ENCODE measurements at regions not wholly inside any gene's neighbourhood (a gene's known extent, or its start where the extent isn't known, plus 50 kb on each side); places are given as distances from the start of the nearest gene placed in this dataset.

DNA sequence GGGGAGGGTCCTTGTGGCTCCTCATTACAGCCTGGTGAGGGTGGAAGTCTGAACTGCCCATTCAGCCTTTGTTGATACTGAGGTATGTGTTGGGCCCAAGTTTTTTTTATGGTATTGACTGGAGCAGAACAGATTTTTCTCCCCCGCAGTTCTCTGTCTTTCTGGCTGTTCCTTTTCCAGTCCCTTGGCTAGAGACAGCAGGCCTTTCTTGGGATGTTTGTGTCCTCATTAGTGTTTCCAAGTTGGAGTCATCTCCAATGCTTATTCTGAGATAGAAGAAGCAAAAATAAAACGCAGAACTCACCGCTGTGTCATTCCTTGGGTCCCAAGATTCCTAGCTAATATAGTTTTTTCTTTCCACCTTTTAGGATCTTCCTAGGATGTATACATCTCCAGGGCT is 193.3 kb downstream of the RAMP3 start:
- no peak for DNase-seq (ENCODE audit: low read depth)

DNA sequence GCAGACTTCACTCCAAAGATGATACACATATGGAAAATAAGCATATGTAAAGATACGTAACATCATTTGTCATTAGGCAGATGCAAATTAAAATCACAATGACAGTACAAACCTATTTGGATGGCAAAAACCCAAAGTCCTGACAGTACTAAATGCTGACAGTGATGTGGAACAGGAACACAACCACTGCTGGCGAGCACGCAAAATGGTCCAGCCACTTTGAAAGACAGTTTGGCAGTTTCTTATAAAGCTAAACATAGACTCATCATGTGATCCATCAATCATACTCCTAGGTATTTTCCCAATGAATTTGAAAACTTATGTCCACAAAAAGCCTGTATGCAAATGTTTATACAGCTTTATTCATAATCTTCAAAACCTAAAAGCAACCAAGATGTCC is 200.7 kb downstream of the RAMP3 start:
- no peak for DNase-seq (ENCODE audit: low read depth)

DNA sequence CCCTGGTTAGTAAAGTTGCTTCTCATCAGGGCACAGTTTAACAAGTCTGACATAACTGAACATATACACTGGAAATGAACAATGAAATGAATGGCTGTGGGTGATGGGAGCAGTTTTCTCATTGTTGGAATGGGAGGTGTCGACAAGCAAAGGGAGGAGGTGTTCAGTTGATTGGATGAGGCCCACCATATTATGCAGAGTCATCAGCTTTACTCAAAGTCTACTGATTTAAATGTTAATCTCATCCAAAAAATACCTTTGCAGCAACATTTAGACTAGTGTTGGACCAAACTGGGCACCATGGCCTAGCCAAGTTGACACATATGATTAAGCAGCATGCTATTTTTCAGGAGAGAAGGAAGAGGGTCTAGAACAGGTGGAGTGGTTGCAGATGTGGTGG is 201.7 kb downstream of the RAMP3 start:
- DNase-seq (ENCODE audit: low read depth) = no peak

DNA sequence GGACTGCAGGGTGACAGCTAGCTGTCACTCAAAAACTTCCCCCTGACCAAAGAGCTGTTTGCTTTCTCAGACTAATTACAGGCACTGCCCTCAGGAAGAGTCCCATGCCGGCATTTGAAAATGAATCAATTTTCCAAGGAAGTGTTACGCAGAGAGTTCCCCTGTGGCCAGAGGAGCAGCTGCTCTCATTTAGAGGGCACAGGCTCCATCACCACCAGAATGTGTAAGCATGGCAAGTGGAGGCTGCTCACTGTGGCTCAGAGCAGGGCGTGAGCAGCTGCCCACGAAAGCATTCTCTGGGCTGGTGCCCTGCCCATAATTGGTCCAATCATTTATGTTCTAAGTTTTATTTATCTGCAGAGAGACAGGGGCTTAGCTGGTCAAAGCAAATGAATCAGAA is 202.2 kb downstream of the RAMP3 start:
- DNase-seq (ENCODE audit: low read depth) = no peak

DNA sequence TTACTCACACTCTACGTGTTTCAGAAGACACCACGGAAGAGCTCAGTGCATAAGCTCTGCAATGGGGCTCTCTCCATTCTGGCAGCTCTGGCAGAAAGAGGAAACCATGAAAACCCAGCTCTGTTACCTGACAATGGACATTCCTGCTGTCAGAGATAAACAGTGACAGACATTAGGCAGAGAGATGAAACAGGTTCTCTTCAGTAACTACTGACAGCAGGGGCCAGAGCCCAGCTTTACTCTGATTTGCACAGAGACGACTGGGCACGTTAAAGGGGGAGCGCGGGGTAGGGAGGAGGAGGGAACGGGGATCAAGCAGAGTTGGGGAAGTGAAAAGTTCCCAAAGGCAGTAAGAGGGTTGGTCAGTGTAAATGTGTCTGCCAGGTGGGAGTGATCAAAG is 206.1 kb downstream of the RAMP3 start:
- no peak for DNase-seq (ENCODE audit: low read depth)

DNA sequence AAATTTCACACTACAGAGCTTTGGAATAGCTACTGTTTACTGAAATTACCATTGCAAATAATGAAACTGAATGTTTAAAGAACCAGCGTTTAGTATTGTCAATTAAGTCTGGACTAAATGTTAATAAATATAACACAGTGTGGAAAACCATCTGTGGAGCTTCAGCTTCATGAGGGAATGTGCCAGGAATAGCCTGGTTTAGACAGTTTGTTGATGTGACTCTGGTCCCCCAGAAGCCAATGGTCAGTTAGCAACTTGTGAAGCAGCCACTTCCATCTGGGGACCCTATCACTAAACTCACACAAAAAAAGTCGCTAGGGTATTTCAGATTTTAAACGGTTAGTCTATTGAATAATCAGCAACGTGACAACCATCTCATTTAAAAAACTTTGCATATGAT is 207.8 kb downstream of the RAMP3 start:
- DNase-seq (ENCODE audit: low read depth) = no peak

DNA sequence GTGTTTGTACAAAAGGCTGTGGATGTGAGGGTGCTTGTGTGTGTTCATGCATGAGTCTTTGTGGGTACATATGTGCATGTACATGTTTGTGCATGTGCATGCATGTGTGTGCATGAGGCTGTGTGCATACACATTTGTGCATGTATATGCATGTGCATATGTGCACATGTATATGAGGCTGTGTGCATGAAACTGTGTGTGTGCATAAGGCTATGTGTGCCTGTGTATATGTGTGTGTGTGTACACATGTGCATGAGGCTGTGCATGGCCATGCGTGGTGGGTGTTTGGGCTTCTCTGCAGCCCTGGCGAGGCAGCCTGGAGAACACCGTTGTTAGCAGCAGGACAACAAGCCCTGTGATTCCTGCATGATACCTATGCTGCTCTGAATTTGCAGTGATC is 207.7 kb upstream of the ADCY1 start:
- no peak for DNase-seq (ENCODE audit: low read depth)

DNA sequence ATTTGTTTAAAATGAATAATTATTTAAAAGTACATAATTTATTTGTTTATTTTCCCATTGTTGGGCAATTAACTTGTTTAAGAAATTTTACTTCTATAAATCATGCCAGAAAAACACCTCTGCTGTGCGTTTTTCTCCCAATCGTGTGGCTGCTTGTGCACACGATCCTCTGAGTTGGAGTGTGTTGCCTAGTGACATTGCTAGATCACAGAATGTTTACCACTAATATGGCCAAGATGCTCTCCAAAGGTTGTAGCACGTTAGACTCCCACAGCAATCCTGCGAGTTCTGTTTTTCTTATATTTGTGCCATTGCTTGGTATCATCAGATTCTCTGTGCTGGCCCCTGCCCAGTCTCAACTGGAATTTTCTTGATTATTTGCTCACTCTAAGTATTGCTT is 207.1 kb upstream of the ADCY1 start:
- no peak for DNase-seq (ENCODE audit: low read depth)

DNA sequence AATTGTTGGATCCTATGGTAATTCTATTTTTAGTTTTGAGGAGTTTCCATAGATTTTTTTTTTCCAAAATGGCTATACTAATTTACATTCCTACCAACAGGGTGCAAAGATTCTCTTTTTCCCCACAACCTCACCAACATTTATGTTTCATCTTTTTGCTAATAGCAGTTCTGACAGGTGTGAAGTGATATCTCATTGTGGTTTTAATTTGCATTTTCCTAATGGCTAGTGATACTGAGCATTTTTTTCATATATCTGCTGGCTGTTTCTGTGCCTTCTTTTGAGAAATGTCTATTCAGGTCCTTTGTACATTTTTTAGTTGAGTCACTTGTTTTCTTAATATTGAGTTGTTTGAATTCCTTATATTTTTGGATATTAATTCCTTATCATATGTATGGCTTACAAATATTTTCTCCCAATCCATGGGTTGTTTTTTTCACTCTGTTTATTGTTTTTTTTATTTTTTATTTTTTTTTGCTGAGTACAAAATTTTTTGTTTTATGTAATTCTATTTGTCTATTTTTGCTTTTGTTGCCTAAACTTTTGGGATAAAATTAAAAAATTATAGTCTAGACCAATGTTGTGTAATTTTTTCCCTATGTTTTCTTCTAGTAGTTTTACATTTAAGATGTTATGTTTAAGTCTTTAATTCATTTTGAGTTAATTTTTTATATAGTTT is 205.9 kb upstream of the ADCY1 start:
- no peak for DNase-seq (ENCODE audit: low read depth)

DNA sequence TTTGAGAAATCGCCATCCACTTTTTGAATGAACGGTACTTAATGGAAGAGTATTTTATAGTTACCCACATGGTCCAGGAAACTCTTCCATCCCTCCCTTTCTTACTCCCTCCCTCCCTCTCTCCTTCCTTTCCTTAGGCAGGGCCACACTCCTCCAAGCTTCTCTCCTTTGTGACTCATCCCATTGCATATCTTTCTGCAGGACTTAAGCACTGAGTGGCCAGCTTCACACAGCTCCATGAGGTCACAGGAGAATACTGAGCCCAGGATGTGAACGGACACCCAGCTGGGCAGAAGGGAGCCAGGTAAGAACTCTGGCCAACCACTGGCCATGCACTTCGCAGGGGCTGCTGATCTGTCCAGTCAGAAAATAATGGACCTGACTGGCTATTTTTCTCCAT is 189.7 kb upstream of the ADCY1 start:
- no peak for DNase-seq (ENCODE audit: low read depth)

DNA sequence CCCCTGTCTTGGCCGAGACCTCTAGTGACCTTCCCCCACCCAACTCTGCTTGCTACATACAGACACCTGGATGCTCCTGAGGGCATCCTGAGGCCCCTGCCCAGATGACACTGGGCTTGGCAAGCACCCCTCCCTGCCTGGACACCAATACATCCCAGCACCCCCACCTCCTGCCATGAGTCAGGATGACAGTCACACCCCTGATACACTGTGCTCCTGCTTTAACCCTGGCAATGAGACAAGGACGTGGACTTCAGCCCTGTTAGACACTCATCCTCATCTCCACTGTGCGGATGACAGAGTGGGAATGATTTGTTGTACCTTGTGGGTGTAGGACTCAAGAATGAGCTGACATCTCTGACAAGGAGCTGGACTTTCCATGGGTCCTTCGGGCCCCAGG is 186.3 kb upstream of the ADCY1 start:
- DNase-seq (ENCODE audit: low read depth) = no peak

DNA sequence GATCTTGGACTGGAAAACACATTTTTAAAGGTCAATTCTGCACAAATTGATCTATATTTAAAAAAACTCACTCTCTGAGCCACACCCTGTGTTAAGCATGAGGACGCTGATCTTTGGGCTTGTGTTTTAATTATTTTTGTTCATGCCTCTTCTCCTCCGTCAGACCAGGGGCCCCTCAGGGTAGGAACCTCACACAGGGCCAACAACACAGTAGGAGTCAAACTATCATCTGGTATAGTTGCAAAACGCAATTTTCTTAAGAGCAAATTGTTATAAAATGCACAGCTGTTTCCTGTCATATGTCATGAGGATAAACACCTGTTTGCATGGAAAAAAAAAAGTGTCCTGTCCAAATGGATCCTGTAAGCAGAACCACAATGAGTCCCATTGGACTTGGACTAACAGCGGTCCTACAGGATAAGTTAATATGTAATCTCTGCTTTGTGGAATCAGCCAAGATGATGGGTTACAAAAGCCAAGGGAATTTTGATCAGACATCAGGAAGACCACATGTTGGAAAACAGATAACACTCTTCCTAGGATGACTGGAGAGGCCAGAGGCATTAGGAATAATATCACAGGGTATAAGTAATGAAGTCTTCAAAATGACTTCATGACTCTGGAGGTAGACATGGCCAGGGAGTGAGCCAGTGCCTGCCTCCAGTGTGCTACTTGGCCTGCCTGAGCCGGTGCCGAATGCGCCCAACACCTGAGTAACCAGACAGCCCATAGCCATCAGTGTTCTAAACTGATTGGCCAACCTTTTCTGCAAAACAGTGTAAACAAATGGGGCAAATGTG is 184.9 kb upstream of the ADCY1 start:
- DNase-seq (ENCODE audit: low read depth) = no peak

DNA sequence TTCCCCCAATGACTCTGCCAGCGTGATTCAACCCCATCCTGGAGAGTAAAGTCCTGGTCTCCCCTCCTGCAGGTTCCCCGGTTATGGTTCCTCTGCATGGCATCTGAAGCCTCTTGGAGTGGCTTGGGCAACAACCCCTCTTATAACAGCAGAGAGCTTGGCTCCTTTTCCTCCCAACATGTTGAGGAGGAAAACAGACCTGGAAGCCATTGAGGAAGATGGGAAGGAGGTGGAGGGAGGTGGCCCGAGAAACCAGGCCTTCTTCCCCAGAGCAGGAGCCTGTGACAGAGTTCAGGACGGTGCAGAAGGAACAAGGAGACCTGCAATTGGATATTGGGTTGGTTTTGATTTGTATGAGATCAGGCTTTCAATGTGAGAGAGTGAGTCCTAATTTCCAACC is 184.0 kb upstream of the ADCY1 start:
- no peak for DNase-seq (ENCODE audit: low read depth)

DNA sequence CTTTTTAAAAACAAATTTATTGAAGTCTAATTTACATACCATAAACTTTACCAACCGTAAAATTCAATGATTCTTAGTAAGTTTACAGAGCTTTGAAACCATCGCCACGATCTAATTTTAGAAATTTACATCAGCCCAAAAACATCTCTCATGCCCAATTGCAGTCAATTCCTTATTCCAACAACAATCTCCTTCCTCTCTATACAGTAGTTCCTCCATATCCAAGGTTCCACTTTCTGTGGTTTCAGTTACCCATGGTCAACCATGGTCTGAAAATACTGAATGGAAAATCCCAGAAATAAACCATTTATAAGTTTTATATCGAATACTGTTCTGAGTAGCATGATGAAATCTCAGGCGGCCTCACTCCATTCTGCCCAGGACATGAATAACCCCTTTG is 183.4 kb upstream of the ADCY1 start:
- DNase-seq (ENCODE audit: low read depth) = no peak

DNA sequence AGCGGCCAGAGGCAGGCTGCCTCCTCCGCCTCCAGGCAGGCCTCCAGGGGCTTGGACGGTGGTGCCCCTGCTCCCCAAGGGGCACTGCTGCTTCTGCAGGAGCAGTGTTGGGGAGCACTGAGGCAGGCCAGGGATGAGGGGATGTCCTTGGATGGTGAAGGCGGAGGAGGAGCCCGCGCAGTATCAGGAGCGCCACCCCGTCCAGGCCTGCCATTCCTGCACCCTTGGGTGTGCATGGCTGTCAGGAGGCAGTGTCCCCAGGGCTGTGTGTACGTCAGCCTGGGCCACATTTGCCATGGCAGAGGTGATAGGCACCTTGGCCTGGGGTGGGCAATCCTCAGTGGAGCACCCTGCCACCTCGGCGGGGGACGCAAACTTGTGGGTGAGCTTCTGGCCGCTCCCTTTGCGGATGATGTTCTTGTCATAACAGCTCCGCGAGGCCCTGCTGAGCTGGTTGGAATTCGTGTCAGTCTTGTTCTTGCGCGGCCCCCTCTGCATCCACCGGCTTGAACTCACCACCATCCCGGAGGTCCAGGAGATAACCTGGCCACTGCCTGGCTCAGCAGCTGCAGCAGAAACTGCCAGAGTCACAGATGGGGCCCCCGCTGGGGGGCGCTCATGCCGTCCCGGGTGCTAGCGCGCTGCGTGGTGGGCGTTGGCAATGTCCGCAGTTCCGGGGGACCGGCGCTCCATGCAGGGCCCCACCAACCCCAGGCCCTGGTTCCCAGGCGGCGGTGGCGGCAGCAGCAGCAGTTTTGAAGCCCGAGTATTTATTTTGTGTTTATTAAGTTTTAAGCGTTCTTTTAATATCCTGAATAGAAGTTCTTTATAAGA is 182.3 kb upstream of the ADCY1 start:
- no peak for DNase-seq (ENCODE audit: low read depth)

DNA sequence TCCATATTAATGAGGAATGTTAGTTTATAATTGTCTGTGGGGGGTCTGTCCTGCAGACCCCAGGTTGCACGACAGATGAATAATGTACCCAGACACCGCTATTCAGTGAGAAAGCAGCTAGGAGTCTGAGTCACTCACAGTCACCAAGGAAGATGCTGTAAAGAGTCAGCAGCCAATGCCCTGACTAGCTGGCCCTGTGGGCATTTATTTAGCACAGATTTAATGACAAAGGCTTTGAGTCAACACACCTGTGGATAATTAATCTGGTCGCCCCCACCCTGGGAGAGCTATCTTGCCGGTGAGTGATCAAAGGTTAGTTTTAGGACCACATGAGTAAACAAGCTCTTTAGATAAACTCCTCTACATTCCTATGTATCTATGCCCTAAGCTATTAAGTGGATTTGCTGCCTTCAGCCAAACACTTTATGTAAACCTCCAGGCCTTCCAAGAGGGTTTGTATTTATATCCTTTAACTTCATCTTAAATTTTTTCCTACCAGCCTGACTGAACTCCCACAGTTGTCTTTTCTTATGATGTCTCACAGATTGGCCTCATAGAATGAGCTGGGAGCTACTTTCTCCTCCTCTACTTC is 180.0 kb upstream of the ADCY1 start:
- no peak for DNase-seq (ENCODE audit: low read depth)

DNA sequence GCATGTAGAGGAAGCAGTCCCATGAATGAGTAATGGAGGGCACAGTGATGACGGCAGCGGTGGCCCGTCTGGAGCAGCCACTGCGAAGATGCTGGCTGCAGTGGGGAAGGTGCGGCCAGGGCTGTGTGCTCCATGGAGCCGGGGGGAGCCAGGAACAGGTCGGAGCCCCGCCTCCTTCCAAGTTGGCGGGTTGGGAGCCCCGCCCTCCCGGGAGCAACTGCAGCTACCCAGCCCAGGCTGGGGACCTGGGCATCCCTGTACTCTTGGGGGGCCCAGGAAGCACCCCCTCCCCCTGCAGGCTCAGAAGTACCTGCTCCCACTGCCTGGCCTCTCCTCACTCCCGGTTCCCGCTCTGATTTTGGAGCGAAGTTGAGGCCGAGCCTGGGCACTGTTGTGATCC is 175.1 kb upstream of the ADCY1 start:
- DNase-seq (ENCODE audit: low read depth) = no peak

DNA sequence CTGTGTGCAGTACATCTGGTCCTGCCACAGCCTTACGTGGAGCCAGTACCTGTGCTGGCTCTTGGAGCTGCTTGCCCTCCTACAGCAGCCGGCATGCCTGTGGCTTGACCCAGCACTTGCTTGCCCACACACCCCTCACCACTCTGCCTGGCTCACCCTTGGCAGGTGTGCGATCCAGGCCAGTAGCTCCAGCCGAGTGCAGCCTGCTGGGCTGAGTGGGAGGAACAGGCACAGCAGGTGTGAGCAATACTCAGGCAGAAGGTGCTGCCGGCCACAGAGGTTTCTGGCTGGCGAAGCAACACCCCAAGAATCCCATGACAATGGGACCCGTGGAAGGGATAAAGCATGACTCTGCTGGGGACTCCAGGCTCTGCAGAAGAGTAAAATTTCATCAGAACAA is 173.5 kb upstream of the ADCY1 start:
- DNase-seq (ENCODE audit: low read depth) = no peak

DNA sequence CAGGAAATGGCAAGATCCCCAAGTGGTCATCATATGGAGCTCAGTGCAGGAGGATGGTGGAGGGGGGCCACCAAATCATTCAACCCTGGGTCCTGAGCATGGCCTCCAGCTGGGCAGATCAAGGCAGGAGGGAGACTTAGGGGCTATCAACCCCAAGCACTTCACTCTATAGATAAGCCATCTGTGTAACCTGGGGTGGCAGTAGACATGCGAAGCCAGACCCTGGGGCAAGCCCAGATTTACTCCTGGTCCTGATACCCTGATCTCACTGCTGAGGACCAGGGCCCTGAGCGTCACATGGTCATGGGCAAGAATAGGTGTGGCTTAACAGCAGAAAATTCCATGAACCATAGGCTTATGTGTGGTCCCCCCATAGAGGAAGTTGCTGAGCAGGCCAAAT is 173.0 kb upstream of the ADCY1 start:
- DNase-seq (ENCODE audit: low read depth) = no peak

DNA sequence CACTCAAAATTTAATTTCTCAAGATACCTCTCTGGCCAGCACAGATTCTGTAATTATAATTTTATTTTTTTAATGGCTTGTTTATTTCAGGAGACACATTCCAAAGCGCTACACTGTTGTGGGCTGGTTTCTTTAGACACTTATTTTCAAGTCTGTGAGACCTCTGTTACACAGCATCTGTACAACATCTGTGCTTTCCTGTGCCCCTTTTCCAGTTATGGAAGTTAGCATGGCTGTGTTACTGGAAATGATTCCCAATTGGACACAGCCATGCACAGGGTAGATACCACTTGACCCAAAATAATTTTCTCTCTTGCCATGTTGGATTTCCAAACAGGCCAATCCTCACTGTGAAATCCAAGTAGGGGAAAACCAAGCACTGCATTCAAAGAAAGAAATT is 172.3 kb upstream of the ADCY1 start:
- DNase-seq (ENCODE audit: low read depth) = no peak

DNA sequence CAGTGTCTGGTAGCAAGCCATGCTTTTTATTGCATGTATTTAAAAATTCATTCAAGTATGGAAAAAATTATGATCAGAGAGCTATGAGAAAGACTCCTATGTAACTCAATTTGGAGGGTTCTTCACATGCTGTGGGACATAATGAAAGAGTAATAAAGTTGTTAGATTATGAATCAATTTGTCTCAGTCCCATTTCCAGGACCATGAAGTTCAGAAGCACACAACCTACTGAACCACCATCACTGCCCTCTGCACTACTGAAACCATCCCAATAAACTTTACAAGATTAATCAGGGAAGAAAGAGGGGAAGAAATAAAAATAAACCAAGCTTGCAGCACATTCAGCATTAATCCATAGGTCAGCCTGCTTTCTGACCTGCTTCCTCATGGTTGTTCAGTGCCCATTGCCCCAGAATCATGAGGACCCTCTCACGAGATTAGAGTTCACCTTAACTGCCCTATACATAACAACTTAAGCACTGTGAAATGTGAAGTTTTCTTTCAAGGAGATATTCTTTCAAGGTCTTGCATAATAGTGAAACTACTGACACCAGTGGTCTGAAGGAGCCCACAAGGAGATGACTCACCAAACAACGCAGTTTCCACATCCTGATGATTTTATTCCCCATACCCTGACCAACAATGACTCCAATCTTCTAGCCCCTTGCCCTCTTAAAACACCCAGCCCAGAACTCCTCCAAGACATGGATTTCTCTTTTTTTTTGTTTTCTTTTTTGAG is 171.5 kb upstream of the ADCY1 start:
- DNase-seq (ENCODE audit: low read depth) = no peak

DNA sequence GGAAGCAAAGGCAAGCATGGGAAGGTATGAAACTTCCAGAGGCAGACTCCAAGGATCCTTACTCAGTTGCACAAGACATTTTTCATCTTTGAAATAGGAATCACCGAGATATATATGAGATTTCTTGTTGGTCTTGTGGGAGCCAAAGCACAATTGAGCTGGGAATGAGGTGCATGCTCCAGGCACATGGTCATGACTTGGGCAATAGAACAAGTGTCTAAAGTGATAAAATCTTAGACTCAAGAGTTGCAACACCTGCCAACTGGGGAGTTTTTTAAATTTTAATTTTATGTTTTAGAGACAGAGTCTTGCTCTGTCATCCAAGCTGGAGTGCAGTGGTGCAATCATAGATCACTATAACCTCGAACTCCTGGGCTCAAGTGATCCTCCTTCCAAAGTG is 169.5 kb upstream of the ADCY1 start:
- no peak for DNase-seq (ENCODE audit: low read depth)

All from stimulated activated CD8-positive, alpha-beta memory T cell treated with anti-CD3 and anti-CD28 coated beads, Interleukin-4, amount 100 ng/mL, for 24 hours (primary cell).